ENCODE measurements at regions not wholly inside any gene's neighbourhood (a gene's known extent, or its start where the extent isn't known, plus 50 kb on each side); places are given as distances from the start of the nearest gene placed in this dataset.

DNA sequence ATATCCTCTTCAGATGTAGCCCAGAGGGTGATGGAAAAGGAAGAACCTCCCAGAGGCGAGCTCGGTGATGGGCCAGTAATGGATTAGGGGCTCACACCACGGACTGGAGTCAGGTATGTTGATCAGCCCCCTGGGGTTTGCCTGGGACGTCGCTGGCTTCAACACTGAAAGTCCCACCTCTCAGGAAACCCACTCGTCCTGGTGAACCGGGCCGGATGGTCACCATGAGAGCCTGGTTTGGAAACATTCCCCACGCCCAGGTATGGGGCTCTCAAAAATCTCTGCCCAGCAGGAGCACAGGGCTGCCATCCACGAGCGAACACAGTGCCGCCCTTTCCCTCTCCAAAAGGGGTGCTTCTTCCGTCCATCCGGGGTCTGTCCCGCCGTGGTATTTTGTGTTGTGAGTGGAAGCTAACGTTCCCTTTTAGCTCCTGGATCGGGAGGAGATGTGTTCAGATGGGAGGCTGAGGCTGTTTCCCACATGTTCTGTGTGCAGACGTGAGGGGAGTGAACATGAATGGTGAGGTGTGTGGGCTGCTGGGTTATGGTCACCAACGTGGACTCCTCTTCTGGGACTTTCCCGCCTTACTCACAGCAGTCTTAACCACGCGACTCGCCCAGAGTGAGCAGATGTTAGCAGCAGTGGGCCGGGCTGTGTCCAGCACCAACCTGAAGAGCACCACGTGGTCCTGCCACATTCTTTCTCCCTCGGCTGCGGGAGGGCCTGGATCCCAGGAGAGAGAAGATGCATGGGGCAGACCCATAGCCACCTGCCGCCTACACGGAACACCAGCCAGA is 139.2 kb downstream of the KIF26A start:
- CTCF ChIA-PET: interaction anchor here (0.9 to 1.0 kb wide), 2 partner anchors 9 to 14 kb away, joined by 3 read pairs; no protein-coding TSS in a partner anchor
- TF ChIP-seq, protein P1, sequence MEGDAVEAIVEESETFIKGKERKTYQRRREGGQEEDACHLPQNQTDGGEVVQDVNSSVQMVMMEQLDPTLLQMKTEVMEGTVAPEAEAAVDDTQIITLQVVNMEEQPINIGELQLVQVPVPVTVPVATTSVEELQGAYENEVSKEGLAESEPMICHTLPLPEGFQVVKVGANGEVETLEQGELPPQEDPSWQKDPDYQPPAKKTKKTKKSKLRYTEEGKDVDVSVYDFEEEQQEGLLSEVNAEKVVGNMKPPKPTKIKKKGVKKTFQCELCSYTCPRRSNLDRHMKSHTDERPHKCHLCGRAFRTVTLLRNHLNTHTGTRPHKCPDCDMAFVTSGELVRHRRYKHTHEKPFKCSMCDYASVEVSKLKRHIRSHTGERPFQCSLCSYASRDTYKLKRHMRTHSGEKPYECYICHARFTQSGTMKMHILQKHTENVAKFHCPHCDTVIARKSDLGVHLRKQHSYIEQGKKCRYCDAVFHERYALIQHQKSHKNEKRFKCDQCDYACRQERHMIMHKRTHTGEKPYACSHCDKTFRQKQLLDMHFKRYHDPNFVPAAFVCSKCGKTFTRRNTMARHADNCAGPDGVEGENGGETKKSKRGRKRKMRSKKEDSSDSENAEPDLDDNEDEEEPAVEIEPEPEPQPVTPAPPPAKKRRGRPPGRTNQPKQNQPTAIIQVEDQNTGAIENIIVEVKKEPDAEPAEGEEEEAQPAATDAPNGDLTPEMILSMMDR (IDR thresholded peaks at IDR 0.05; ENCODE audit: control extremely low read depth, extremely low read depth, low read depth, missing control alignments): no peak
- POLR2A ChIA-PET: no interaction called here

DNA sequence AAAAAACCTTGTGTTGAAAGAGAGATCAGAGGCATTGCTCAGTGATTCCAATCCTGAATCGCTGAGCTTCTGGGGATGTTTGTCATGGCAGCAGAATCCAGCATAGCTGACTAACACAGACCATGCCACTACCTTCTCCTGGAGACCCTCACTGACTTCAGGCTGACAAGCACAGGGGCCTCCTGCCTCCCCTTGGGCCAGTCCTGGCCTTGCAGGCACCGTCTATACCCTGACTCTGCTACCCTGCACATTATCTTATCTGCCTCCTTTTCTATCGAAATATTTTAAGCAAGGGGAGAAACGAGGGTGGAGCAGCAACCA is 139.8 kb downstream of the KIF26A start:
- ChIA-PET POLR2A (no interaction called here), CTCF (no interaction called here)
- DNase-seq (ENCODE audit: extremely low spot score): no peak
- TF ChIP-seq, protein P1 (IDR thresholded peaks at IDR 0.05; ENCODE audit: control extremely low read depth, extremely low read depth, low read depth, missing control alignments): no peak

More for the DNA sequence above, 139.2 kb downstream of the KIF26A start:
- no peak for DNase-seq (ENCODE audit: extremely low spot score)

DNA sequence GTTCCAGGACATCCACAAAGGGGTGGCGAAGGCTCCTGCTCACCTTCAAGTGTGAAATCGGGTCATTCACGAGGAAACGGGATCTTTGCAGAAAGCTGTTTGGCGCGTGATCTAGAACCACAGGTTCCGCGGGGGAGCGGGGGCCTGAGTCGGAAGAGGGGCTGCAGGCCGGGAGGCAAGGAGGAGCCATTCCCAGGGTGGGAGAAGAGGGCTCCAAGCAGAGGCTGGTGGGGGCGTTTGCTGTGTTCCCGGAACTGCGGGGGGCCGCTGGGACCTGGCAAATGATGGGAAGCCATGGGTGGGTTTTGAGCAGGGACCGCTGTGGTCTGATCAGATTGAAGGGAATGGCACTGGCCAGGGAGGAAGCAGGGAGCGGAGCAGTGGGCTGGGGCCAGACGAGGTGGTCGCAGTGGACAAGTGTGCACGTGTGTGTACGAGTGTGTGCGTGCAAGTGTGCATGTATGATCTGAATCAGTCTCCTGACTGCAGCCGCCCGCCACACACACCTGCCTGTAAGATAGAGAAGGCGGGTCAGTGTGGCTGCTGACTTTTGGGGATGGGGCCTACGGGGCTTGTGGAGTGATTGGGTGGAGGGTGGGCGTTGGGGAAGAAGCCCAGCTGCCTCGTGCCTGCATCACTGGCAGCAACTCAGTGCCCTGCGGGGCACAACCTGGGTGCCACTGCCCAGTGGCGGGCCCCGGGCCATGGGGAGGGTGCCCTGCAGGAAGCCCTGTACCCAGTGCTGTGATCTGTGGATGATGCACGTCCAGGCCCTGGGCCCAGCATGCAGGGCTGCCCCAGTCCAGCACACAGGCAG is 141.9 kb downstream of the KIF26A start:
- CTCF ChIA-PET: no interaction called here

DNA sequence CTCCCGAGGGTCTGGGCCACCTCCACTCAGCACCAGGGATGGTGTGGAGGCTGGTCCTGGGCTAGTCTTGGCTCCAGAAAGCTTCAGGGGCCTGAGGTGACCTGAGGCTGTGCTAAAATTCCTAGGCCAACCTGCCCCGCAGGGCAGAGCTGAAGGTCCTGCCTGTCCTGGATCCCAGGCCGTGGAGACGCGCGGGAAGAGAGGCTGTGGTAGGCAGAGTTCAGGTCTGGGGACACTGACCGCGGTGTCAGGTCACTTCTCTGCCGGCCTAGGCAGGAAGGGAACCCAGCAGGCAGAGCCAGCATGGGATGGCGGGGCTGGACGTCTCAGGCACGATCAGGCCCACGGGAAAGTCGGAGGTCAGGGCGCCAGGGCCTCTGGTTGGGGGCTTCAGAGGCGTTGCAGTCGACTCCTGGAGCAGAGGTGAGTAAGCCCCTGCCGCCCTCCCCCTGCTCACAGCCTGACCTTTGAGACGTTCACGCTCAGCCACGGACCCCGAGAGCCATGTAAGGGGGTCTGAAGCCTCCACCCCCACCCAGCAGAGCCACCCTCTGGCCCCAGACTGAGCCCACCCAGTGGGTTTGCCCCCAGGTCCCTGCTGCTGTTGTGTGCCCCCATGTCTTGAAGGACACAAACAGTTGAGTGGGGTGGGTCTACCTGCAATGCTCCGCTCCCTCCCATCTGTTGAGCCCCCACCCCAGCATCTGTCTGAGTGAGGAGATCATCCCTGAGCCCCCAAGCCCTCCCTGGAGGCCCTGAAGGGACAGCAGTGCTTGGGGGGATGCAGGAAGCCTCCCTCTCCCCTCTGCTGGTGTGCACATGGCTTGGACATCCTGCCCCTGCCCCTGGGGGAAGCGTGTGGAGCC is 142.7 kb downstream of the KIF26A start:
- DNase-seq (ENCODE audit: extremely low spot score): no peak
- TF ChIP-seq, protein P1 (IDR thresholded peaks at IDR 0.05; ENCODE audit: control extremely low read depth, extremely low read depth, low read depth, missing control alignments): no peak
- CTCF ChIA-PET: no interaction called here
- POLR2A ChIA-PET: no interaction called here

More for the DNA sequence above, 141.9 kb downstream of the KIF26A start:
- TF ChIP-seq, protein P1 (IDR thresholded peaks at IDR 0.05; ENCODE audit: control extremely low read depth, extremely low read depth, low read depth, missing control alignments): no peak
- POLR2A ChIA-PET: no interaction called here
- DNase-seq (ENCODE audit: extremely low spot score): no peak

DNA sequence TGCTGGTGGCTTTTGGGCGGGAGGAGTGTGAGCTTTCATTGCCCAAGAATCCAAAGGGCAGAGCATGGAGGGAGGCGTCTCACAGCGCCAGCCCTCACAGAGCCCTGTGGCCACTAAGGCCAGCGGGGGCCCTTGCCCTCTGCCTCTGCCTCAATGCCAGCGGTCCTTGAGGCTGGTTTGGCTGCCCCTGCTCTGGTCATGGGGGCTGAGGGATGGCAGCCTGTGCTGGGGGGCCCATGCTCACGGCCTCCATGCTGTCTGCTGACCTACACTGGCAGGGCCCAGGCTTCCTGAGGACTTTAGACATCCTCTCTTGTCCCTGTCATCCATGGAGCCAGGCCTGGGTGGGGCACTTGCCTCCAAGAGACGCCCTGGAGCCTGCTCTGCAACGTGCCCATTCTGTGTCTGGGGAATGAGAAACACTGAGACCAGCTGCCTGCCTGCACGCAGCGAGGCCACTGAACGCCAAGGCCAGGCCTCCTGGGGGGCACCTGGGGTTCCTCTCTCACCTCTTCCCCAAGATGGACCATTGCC is 143.4 kb downstream of the KIF26A start:
- ChIA-PET CTCF (no interaction called here), POLR2A (no interaction called here)
- TF ChIP-seq, protein P1 (IDR thresholded peaks at IDR 0.05; ENCODE audit: control extremely low read depth, extremely low read depth, low read depth, missing control alignments): no peak
- no peak for DNase-seq (ENCODE audit: extremely low spot score)
